Type B pancreatic cell (in vitro differentiated cells): ENCODE measurements at regions not wholly inside any gene's neighbourhood (a gene's known extent, or its start where the extent isn't known, plus 50 kb on each side); places are given as distances from the start of the nearest gene placed in this dataset.

Source experiments
- DNase-seq: peaks from one replicate; pipeline ENCODE4 v3.0.0; 2021; ENCODE audit warnings: mixed read lengths; ENCODE audit not compliant: unreplicated experiment; ENCODE audit errors: extremely low spot score
- H3K27ac Mint-ChIP-seq: 2 replicates; pipeline ENCODE4 v1.8.0; 2021; ENCODE audit warnings: mild to moderate bottlenecking, mixed read lengths
- H3K27me3 Mint-ChIP-seq: 2 replicates; pipeline ENCODE4 v1.8.0; 2021; ENCODE audit warnings: mixed read lengths
- H3K36me3 Mint-ChIP-seq: 2 replicates; pipeline ENCODE4 v1.8.0; 2021; ENCODE audit warnings: mixed read lengths
- H3K4me1 Mint-ChIP-seq: one replicate; pipeline ENCODE4 v1.8.0; 2021; ENCODE audit warnings: mixed read lengths; ENCODE audit not compliant: unreplicated experiment
- H3K4me3 Mint-ChIP-seq: 2 replicates; pipeline ENCODE4 v1.8.0; 2021; ENCODE audit warnings: mild to moderate bottlenecking, mixed read lengths
- H3K9me3 Mint-ChIP-seq: 2 replicates; pipeline ENCODE4 v1.8.0; 2021; ENCODE audit warnings: mixed read lengths
- CTCF ChIP-seq: fragments of 200-600 bp; sonication (generic); conservative IDR thresholded peaks from 2 replicates; pipeline ENCODE4 v1.5.0; 2021; ENCODE audit warnings: antibody characterized with exemption, mild to moderate bottlenecking

- Mint-ChIP-seq H3K27me3 (no peaks in the 10 kb centered on the region), H3K4me1 (no peaks in the 10 kb centered on the region), H3K27ac (no peak overlapping the region), H3K4me3 (no peak overlapping the region), H3K9me3 (peaks cover 5% of the 10 kb centered on the region), H3K36me3 (no peaks in the 10 kb centered on the region)
- TF ChIP-seq CTCF = no peak
- DNase-seq = no peak
These were observed 589.3 kb downstream of the BCL11B start for GRCh38 chr14:98682726-98683125.

- no peak for TF ChIP-seq CTCF
- Mint-ChIP-seq H3K4me1 (no peaks in the 10 kb centered on the region), H3K36me3 (no peaks in the 10 kb centered on the region), H3K4me3 (no peak overlapping the region), H3K9me3 (no peaks in the 10 kb centered on the region), H3K27ac (no peak overlapping the region), H3K27me3 (no peaks in the 10 kb centered on the region)
- DNase-seq = no peak
These were observed 587.5 kb downstream of the BCL11B start for GRCh38 chr14:98684468-98684867.

GRCh38 chr14:98685725-98686124 lies 586.3 kb downstream of the BCL11B start:
- Mint-ChIP-seq H3K4me1 (no peaks in the 10 kb centered on the region), H3K27ac (no peak overlapping the region), H3K4me3 (no peak overlapping the region), H3K36me3 (no peaks in the 10 kb centered on the region), H3K9me3 (no peaks in the 10 kb centered on the region), H3K27me3 (no peaks in the 10 kb centered on the region)
- no peak for DNase-seq
- TF ChIP-seq CTCF = no peak

GRCh38 chr14:98688446-98688845 lies 583.6 kb downstream of the BCL11B start:
- Mint-ChIP-seq H3K4me1 (no peaks in the 10 kb centered on the region), H3K4me3 (no peak overlapping the region), H3K9me3 (no peaks in the 10 kb centered on the region), H3K27ac (no peak overlapping the region), H3K27me3 (peaks cover 8% of the 10 kb centered on the region), H3K36me3 (no peaks in the 10 kb centered on the region)
- no peak for DNase-seq
- TF ChIP-seq CTCF = no peak

- Mint-ChIP-seq H3K9me3 (no peaks in the 10 kb centered on the region), H3K27me3 (peaks cover 8% of the 10 kb centered on the region), H3K4me1 (no peaks in the 10 kb centered on the region), H3K36me3 (no peaks in the 10 kb centered on the region), H3K4me3 (no peak overlapping the region), H3K27ac (no peak overlapping the region)
- no peak for DNase-seq
- TF ChIP-seq CTCF = no peak
These were observed 582.0 kb downstream of the BCL11B start for GRCh38 chr14:98689951-98690350.

- Mint-ChIP-seq H3K4me1 (no peaks in the 10 kb centered on the region), H3K27me3 (peaks cover 8% of the 10 kb centered on the region), H3K36me3 (no peaks in the 10 kb centered on the region)
These were observed 579.2 kb downstream of the BCL11B start for GRCh38 chr14:98692832-98693231.

More at GRCh38 chr14:98692832-98693231, 579.2 kb downstream of the BCL11B start:
- Mint-ChIP-seq H3K4me3 (no peak overlapping the region), H3K27ac (no peak overlapping the region), H3K9me3 (peaks cover 12% of the 10 kb centered on the region)
- no peak for TF ChIP-seq CTCF
- DNase-seq = no peak
